ENCODE measurements at regions not wholly inside any gene's neighbourhood (a gene's known extent, or its start where the extent isn't known, plus 50 kb on each side); places are given as distances from the start of the nearest gene placed in this dataset.

DNA sequence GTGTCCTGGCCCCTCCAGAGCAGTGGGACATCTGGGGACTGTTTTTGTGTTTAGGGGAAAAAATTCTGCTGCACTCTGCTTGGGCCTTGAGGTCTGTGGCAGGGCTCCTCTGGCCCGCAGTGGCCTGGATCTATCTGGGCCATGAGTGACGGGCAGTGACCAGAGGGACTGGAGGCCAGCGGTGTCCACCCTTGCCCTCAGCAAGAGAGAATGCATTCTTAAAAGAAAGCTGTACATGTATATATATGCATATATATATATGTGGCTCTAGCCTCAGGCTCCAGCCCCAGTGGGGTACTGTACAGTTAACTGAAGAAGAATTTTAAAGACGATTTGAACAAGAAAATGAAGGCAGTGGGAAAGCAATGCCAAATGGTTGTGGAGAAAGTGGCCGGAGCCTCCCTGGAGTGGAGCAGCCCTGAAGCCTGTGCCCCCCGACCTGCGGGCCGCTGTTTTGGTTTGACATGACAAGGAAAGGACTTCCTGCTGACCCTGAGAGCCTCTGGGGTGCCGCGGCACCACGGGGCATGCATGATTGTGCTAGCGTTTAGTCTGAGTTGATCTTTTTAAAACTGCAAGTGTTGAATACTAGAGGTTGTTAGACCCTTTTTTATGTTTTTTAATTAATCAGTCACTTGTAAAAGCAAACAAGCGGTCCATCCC is 52.2 kb downstream of the PLXNA1 start:
- DNase-seq (ENCODE audit: low spot score): no peak
- 88% methylated on average over 13 of the region's 13 CpGs for WGBS
- no peak for TF ChIP-seq SP1 (IDR thresholded peaks at IDR 0.05)
- no peak for TF ChIP-seq GABPA (IDR thresholded peaks at IDR 0.05 in 1 of 2, conservative IDR thresholded peaks at IDR 0.05 in 1 of 2)
- Histone ChIP-seq H3K9me3 (ENCODE audit: control insufficient read depth in 4 of 4, low read length in 3 of 4) (no peaks in the 10 kb centered on the region), H3K9ac (ENCODE audit: low read depth in 1 of 2, low read length in 2 of 2) (no peak overlapping the region), H3K4me3 (ENCODE audit: low read depth in 1 of 3, low read length in 3 of 3) (no peak overlapping the region), H3K27me3 (ENCODE audit: control insufficient read depth in 4 of 4, insufficient read depth in 4 of 4, low read length in 3 of 4) (no peaks in the 10 kb centered on the region), H3K36me3 (ENCODE audit: control insufficient read depth in 4 of 4, insufficient read depth in 3 of 4, low read depth in 1 of 4, low read length in 3 of 4) (peaks cover 0 to 14% (median 3%) of the 10 kb centered on the region in 4 donors), H3K4me1 (ENCODE audit: control insufficient read depth in 4 of 4, insufficient read depth in 4 of 4, low read length in 3 of 4) (no peaks in the 10 kb centered on the region), H3K27ac (ENCODE audit: low read depth in 1 of 2, low read length in 2 of 2) (no peak overlapping the region)

DNA sequence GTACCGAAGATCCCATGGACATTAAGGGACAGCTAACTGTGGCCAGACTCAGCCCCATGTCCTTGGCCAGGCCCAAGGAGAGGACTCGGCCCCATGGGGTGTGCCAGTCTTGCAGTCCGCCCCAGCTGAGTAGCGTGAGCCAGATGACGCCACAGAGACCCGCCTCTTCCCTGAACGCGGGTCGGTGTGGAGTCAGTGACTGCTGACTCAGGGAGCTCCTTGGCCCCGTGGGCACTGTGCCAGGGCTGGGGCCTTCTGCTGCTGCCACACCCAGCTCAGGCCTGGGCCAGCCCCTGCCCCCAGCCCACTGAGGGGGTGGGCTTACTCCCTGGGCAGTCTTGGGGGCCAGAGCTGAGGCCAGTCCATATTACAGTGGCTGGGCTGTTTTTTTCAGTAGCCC is 52.8 kb downstream of the PLXNA1 start:
- DNase-seq (ENCODE audit: low spot score): no peak
- 72% methylated on average over 10 of the region's 10 CpGs for WGBS
- Histone ChIP-seq H3K9ac (ENCODE audit: low read depth in 1 of 2, low read length in 2 of 2) (no peak overlapping the region), H3K27ac (ENCODE audit: low read depth in 1 of 2, low read length in 2 of 2) (no peak overlapping the region), H3K4me3 (ENCODE audit: low read depth in 1 of 3, low read length in 3 of 3) (no peak overlapping the region), H3K36me3 (ENCODE audit: control insufficient read depth in 4 of 4, insufficient read depth in 3 of 4, low read depth in 1 of 4, low read length in 3 of 4) (peaks cover 0 to 11% (median 0%) of the 10 kb centered on the region in 4 donors), H3K27me3 (ENCODE audit: control insufficient read depth in 4 of 4, insufficient read depth in 4 of 4, low read length in 3 of 4) (no peaks in the 10 kb centered on the region), H3K9me3 (ENCODE audit: control insufficient read depth in 4 of 4, low read length in 3 of 4) (no peaks in the 10 kb centered on the region), H3K4me1 (ENCODE audit: control insufficient read depth in 4 of 4, insufficient read depth in 4 of 4, low read length in 3 of 4) (no peaks in the 10 kb centered on the region)
- TF ChIP-seq, protein P1, sequence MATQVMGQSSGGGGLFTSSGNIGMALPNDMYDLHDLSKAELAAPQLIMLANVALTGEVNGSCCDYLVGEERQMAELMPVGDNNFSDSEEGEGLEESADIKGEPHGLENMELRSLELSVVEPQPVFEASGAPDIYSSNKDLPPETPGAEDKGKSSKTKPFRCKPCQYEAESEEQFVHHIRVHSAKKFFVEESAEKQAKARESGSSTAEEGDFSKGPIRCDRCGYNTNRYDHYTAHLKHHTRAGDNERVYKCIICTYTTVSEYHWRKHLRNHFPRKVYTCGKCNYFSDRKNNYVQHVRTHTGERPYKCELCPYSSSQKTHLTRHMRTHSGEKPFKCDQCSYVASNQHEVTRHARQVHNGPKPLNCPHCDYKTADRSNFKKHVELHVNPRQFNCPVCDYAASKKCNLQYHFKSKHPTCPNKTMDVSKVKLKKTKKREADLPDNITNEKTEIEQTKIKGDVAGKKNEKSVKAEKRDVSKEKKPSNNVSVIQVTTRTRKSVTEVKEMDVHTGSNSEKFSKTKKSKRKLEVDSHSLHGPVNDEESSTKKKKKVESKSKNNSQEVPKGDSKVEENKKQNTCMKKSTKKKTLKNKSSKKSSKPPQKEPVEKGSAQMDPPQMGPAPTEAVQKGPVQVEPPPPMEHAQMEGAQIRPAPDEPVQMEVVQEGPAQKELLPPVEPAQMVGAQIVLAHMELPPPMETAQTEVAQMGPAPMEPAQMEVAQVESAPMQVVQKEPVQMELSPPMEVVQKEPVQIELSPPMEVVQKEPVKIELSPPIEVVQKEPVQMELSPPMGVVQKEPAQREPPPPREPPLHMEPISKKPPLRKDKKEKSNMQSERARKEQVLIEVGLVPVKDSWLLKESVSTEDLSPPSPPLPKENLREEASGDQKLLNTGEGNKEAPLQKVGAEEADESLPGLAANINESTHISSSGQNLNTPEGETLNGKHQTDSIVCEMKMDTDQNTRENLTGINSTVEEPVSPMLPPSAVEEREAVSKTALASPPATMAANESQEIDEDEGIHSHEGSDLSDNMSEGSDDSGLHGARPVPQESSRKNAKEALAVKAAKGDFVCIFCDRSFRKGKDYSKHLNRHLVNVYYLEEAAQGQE (IDR thresholded peaks at IDR 0.05): no peak
- TF ChIP-seq FOXA2 (IDR thresholded peaks at IDR 0.05): no peak
- TF ChIP-seq YY1 (IDR thresholded peaks at IDR 0.05): no peak
- no peak for TF ChIP-seq TAF1 (conservative IDR thresholded peaks at IDR 0.05)
- no peak for TF ChIP-seq HNF4A (conservative IDR thresholded peaks at IDR 0.05)
- no peak for TF ChIP-seq NR2F2 (IDR thresholded peaks at IDR 0.05)
- TF ChIP-seq, protein P2, sequence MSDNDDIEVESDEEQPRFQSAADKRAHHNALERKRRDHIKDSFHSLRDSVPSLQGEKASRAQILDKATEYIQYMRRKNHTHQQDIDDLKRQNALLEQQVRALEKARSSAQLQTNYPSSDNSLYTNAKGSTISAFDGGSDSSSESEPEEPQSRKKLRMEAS (IDR thresholded peaks at IDR 0.05): no peak
- TF ChIP-seq JUND (IDR thresholded peaks at IDR 0.05): no peak

DNA sequence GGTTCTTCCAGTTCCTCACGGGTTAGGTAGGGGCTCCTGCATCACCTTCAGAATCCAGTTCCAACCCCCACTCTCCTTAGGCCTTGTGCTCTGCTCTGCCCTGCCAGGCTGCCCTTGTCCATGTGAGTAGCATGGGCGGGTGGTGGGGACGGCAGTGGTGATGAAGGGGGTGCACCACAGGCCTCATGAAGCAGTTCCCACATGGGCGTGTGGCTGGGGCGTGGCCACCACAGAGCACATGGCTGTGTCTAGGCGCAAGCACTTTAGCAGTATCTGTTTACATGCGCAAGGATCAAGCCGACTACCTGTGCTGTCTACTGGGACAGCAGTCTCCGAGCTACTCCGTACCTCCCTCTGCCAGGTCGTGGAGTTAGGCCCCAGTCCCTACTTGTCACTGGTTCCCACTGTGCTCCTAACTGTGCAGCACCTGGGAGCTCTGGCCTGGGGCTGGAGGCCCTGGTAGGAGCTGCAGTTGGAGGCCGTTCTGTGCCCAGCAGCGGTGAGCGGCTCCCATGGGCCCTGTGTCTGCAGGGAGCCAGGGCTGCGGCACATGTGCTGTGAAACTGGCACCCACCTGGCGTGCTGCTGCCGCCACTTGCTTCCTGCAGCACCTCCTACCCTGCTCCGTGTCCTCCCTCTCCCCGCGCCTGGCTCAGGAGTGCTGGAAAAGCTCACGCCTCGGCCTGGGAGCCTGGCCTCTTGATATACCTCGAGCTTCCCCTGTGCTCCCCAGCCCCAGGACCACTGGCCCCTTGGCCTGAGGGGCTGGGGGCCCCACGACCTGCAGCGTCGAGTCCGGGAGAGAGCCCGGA is 53.5 kb downstream of the PLXNA1 start:
- Histone ChIP-seq H3K9me3 (ENCODE audit: control insufficient read depth in 4 of 4, low read length in 3 of 4) (no peaks in the 10 kb centered on the region), H3K36me3 (ENCODE audit: control insufficient read depth in 4 of 4, insufficient read depth in 3 of 4, low read depth in 1 of 4, low read length in 3 of 4) (peaks cover 0 to 5% (median 0%) of the 10 kb centered on the region in 4 donors), H3K4me3 (ENCODE audit: low read depth in 1 of 3, low read length in 3 of 3) (no peak overlapping the region), H3K27ac (ENCODE audit: low read depth in 1 of 2, low read length in 2 of 2) (no peak overlapping the region), H3K27me3 (ENCODE audit: control insufficient read depth in 4 of 4, insufficient read depth in 4 of 4, low read length in 3 of 4) (no peaks in the 10 kb centered on the region), H3K4me1 (ENCODE audit: control insufficient read depth in 4 of 4, insufficient read depth in 4 of 4, low read length in 3 of 4) (no peaks in the 10 kb centered on the region), H3K9ac (ENCODE audit: low read depth in 1 of 2, low read length in 2 of 2) (no peak overlapping the region)
- 90% methylated on average over 28 of the region's 28 CpGs for WGBS
- TF ChIP-seq SP1 (IDR thresholded peaks at IDR 0.05) (no peak), HNF4G (IDR thresholded peaks at IDR 0.05) (no peak), TAF1 (conservative IDR thresholded peaks at IDR 0.05) (no peak), GABPA (IDR thresholded peaks at IDR 0.05 in 1 of 2, conservative IDR thresholded peaks at IDR 0.05 in 1 of 2) (no peak), RXRA (IDR thresholded peaks at IDR 0.05) (no peak), FOXA1 (IDR thresholded peaks at IDR 0.05) (no peak), EGR1 (IDR thresholded peaks at IDR 0.05; ENCODE audit: low read depth in 2 of 2) (no peak), HNF4A (conservative IDR thresholded peaks at IDR 0.05) (no peak)
- TF ChIP-seq, protein P3, sequence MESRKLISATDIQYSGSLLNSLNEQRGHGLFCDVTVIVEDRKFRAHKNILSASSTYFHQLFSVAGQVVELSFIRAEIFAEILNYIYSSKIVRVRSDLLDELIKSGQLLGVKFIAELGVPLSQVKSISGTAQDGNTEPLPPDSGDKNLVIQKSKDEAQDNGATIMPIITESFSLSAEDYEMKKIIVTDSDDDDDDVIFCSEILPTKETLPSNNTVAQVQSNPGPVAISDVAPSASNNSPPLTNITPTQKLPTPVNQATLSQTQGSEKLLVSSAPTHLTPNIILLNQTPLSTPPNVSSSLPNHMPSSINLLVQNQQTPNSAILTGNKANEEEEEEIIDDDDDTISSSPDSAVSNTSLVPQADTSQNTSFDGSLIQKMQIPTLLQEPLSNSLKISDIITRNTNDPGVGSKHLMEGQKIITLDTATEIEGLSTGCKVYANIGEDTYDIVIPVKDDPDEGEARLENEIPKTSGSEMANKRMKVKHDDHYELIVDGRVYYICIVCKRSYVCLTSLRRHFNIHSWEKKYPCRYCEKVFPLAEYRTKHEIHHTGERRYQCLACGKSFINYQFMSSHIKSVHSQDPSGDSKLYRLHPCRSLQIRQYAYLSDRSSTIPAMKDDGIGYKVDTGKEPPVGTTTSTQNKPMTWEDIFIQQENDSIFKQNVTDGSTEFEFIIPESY (IDR thresholded peaks at IDR 0.05): no peak
- TF ChIP-seq, protein P1 (IDR thresholded peaks at IDR 0.05): no peak
- no peak for DNase-seq (ENCODE audit: low spot score)
